ENCODE measurements at regions not wholly inside any gene's neighbourhood (a gene's known extent, or its start where the extent isn't known, plus 50 kb on each side); places are given as distances from the start of the nearest gene placed in this dataset.

DNA sequence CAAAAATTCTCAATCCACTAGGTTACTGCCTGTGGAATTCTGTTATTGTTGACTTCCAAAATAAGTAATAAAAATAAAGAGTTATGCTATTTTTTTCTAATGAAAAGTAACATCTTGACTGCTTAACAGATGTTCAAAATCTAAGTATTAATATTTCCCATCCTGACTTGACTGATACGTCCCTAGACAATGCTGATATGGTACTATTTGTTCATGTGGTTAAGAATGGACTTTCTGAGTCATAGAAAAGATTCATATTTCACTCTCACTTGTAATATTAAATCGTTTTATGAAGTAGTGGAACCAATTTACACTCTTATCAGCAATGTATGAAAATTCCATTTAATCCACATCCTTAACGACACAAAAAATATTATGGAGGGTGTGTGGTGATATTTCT is 104.8 kb upstream of the PLSCR5 start:
- TF ChIP-seq, protein P1, sequence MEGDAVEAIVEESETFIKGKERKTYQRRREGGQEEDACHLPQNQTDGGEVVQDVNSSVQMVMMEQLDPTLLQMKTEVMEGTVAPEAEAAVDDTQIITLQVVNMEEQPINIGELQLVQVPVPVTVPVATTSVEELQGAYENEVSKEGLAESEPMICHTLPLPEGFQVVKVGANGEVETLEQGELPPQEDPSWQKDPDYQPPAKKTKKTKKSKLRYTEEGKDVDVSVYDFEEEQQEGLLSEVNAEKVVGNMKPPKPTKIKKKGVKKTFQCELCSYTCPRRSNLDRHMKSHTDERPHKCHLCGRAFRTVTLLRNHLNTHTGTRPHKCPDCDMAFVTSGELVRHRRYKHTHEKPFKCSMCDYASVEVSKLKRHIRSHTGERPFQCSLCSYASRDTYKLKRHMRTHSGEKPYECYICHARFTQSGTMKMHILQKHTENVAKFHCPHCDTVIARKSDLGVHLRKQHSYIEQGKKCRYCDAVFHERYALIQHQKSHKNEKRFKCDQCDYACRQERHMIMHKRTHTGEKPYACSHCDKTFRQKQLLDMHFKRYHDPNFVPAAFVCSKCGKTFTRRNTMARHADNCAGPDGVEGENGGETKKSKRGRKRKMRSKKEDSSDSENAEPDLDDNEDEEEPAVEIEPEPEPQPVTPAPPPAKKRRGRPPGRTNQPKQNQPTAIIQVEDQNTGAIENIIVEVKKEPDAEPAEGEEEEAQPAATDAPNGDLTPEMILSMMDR (IDR thresholded peaks at IDR 0.05; ENCODE audit: insufficient read depth, low read length, poor library complexity, severe bottlenecking) = no peak
- no peak for TF ChIP-seq EZH2phosphoT487 (conservative IDR thresholded peaks at IDR 0.05; ENCODE audit: low read length)
